HG03280 (cell line): ENCODE measurements at regions not wholly inside any gene's neighbourhood (a gene's known extent, or its start where the extent isn't known, plus 50 kb on each side); places are given as distances from the start of the nearest gene placed in this dataset.
"Not testable (repeated sequence)": the region's sequence is repeated elsewhere in the genome, so short reads cannot be mapped to it uniquely, and the experiment has no call there.

ENCODE experiments used
- ATAC-seq: cut with Tn5 transposase; IDR thresholded peaks from one replicate; pipeline ENCODE4 v1.9.1; 2021; ENCODE audit warnings: mild to moderate bottlenecking, moderate library complexity; ENCODE audit not compliant: unreplicated experiment

GRCh38 chr4:180253419-180253818 lies 1989.8 kb upstream of the TENM3 start:
- no peak for ATAC-seq

DNA sequence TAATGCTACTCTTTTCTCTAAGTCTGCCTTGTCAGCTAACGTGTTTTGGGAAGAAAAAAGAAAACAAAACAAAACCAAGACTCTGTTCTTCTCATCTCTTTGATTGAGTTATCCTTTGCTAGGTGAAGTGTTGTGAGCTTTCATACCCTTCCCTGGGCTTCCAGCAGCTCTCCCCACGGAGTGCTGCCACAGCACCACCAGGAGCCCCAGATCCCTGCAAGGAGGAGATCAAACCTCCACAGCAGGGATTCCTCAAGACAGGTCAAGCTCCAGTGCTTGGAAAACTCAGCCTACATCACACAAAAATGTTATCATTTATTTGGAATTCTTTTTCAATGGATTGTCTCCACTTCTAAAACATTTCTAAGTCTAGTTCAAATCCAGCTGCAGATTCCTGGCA lies 1981.9 kb upstream of the TENM3 start:
- no peak for ATAC-seq

DNA sequence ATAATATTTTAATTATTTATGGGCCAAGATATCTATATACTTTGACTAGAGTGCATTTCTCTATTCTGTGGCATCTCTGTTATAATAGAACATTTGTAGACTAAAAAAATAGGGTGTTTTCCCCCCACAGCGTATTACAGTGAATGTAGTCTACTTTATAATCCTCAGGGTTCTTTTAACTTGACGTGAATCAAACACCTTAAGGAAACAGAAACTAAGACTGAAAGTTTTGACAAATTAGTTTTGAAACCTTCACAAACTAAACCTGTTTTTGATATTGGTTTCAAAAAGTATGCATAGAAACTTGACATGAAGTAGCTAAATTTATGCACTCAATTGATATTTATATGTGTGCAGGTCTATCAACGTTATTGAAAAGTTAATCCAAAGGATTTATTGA lies 1963.1 kb upstream of the TENM3 start:
- peak; percentile 67 for ATAC-seq

GRCh38 chr4:180280726-180281297 lies 1962.4 kb upstream of the TENM3 start:
- ATAC-seq, result no peak

DNA sequence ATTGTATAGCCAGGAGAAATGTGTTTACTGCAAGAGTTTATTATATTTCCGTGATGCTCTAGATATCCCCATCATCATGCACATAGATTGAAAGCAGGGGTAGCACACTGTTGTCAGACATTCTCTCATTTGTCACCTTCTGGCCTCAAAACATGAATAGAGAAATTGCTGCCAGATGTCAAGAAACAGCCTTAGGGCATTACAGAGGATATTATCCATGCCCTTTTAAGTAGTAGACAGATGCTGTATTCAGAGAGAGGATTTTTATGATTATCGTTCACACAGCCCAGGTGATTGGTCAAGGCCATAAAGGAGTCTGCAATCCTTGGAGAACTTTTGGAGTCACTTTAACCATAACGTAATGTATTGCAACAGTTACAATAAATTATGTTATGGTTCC lies 1961.5 kb upstream of the TENM3 start:
- no peak for ATAC-seq

- ATAC-seq, result no peak
Measured at GRCh38 chr4:180284267-180284666, 1958.9 kb upstream of the TENM3 start.

- ATAC-seq, result no peak
Measured at GRCh38 chr4:180285796-180286195, 1957.4 kb upstream of the TENM3 start.

DNA sequence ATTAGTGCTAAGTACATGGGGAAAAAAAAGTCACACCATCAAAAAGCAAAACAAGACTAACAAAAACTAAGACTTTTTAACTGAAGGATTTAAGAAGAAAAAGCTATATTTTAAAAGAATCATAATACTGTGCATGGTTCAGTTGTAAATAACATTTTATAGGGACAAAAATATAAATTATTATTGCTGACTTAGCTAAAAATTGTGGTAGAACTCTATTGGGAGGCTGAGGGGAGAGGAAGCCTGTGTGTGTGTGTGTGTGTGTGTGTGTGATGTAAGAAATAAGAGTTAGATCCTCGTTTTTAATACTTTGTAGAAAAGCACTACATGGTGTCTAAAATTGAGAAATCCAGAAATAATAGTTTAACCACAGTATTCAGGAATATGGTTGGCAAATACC lies 1950.9 kb upstream of the TENM3 start:
- ATAC-seq, result no peak

- no peak for ATAC-seq
Measured at GRCh38 chr4:180296036-180296599, 1947.1 kb upstream of the TENM3 start.

- no peak for ATAC-seq
Measured at GRCh38 chr4:180304321-180304720, 1938.9 kb upstream of the TENM3 start.

- ATAC-seq, result no peak
Measured at GRCh38 chr4:180310616-180311015, 1932.6 kb upstream of the TENM3 start.

DNA sequence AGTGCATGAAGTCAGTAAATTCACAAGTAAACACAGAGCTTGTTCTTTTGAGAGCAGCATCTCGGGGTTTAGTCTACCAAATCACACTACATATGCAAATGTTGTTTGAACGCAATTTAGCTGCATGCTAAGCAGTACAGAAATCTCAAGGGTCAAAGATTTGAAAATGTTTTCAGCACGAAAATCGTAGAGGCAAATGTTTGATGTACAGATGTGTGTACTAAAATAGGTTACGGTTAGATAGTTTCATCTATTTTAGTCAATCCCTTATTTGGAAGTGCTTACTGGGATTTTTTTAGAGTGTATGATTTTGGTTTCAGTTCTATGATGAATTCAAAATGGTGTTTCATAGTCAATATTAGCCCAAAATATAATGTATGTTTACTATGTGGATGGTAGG lies 1928.2 kb upstream of the TENM3 start:
- ATAC-seq, result no peak

- ATAC-seq, result no peak
Measured at GRCh38 chr4:180330521-180330920, 1912.7 kb upstream of the TENM3 start.

GRCh38 chr4:180333162-180333561 lies 1910.0 kb upstream of the TENM3 start:
- no peak for ATAC-seq

DNA sequence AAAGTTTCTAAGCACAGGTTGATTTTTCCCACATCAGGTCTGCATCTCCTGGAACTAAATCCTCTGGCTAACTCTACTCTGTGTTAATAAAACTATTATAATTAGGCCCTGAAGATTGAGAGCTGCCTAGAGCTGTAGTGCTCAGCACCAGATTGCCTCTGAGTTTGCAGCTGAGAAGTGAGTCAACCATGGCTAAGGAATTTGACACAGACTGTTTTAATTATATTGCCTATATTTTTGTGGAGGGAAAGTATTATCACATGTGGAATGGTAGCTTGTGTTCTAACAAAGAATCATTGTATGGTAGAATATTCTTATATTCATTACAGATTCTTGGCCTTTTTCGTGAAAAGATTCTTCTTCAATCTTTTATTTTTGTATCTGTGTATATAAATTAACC lies 1907.6 kb upstream of the TENM3 start:
- ATAC-seq, result no peak

DNA sequence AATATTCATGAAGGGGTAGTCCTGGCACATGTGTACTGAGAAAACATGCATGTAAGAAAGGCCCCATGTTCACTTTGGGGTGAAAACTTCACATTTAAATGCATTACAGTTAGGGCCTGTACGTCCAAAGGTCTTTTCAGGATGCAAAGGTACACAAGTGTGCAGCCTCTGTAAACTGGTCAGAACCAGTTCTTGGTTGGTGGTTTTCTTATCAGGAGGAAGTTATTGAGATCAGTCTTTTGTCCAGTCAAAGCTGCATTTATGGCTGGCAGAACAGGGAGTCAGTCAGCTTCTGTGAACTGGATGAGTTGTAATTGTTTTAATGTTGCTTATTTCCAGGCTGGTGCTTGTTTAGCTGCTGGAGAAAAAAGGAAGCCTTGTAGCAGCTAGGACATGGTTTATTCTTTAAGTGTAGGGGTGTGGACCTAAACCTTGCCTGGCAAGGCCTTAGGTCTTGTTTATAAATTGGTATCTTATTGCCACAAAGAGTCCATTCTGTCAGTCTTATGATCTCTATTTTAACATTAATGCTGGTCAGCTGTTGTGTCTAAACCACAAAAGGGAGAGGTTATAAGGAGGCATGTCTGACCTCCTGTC lies 1906.6 kb upstream of the TENM3 start:
- no peak for ATAC-seq

DNA sequence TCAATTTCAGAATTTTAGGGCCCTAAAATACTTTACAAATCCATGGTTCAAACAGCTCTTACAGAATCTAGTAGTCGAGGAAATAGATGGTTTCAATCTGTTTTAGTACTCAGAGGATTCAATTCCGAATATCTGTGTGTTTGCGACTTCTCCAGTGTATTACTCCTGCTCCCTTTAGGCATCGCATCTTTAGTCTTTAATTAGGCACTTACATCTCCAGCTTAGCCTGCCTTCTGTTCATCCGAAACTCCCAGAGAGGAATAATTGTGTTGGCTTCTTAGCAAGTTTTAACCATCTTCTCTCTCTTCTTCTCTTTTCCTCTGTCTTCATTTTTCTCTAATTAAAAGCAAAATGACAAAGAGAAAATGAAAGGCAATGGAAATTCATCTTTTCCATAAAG lies 1901.3 kb upstream of the TENM3 start:
- no peak for ATAC-seq

DNA sequence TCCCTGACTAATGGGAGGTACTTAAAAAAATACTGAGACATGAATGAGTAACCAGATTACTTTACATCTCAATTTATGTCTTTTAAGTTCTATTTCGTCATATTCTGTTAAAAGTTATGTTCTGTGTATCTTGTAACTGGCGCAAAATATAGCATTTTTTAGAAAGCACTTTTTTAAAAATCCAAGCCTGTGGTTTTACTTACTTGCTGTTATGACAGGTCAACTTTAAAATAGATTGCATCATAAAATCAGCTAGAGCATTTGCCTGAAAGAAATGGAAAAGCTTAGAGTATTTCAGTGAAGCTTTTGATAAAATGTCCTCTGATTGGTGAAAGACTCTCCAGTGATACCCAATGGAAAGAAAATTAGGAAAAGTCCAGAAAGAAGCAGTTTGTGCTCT lies 1892.3 kb upstream of the TENM3 start:
- no peak for ATAC-seq

- ATAC-seq, result no peak
Measured at GRCh38 chr4:180356766-180357165, 1886.4 kb upstream of the TENM3 start.

- not testable (repeated sequence) for ATAC-seq
Measured at GRCh38 chr4:180360113-180360512, 1883.1 kb upstream of the TENM3 start.

DNA sequence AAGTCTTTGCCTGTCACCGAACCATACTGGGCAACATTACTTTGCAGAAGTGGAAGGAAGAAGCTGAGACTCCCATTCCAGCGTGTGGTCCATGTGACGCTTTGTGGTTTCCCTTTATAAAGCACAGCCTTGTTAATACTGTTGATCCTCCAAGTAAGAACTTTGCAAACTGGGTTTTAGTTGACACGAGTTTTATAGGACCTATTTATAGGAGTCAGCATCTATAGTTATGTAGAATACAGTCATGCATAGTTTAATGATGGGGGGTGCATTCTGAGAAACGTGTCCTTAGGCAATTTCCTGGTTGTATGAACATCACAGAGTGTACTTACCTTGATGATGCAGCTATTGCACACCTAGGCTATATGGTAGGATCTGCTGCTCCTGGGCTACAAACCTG lies 1879.4 kb upstream of the TENM3 start:
- no peak for ATAC-seq

GRCh38 chr4:180372691-180373090 lies 1870.5 kb upstream of the TENM3 start:
- no peak for ATAC-seq

GRCh38 chr4:180377741-180378140 lies 1865.5 kb upstream of the TENM3 start:
- ATAC-seq, result no peak
